ENCODE measurements at regions not wholly inside any gene's neighbourhood (a gene's known extent, or its start where the extent isn't known, plus 50 kb on each side); places are given as distances from the start of the nearest gene placed in this dataset.

GRCh38 chr12:60010486-60010885, 414.7 kb downstream of the SLC16A7 start:
- TF ChIP-seq, protein P1, sequence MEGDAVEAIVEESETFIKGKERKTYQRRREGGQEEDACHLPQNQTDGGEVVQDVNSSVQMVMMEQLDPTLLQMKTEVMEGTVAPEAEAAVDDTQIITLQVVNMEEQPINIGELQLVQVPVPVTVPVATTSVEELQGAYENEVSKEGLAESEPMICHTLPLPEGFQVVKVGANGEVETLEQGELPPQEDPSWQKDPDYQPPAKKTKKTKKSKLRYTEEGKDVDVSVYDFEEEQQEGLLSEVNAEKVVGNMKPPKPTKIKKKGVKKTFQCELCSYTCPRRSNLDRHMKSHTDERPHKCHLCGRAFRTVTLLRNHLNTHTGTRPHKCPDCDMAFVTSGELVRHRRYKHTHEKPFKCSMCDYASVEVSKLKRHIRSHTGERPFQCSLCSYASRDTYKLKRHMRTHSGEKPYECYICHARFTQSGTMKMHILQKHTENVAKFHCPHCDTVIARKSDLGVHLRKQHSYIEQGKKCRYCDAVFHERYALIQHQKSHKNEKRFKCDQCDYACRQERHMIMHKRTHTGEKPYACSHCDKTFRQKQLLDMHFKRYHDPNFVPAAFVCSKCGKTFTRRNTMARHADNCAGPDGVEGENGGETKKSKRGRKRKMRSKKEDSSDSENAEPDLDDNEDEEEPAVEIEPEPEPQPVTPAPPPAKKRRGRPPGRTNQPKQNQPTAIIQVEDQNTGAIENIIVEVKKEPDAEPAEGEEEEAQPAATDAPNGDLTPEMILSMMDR (IDR thresholded peaks at IDR 0.05) = no peak
- no peak for TF ChIP-seq EZH2phosphoT487 (IDR thresholded peaks at IDR 0.05)
